Liver (tissue), 3 donors: ENCODE measurements at regions not wholly inside any gene's neighbourhood (a gene's known extent, or its start where the extent isn't known, plus 50 kb on each side); places are given as distances from the start of the nearest gene placed in this dataset.

Experiments
- EGR1 ChIP-seq, 2 donors: IDR thresholded peaks; 2 replicates each; pipeline ENCODE4 v1.6.1; 2016 to 2018; ENCODE audit warnings: antibody characterized with exemption in 2 of 2, low read depth in 2 of 2
- RAD21 ChIP-seq, 2 donors: IDR thresholded peaks; 2 replicates each; pipeline ENCODE4 v1.6.1; 2016; ENCODE audit warnings: antibody characterized with exemption in 2 of 2, mild to moderate bottlenecking in 2 of 2
- TF ChIP-seq, protein P1 (sequence below): fragments of 150-350 bp; IDR thresholded peaks from 2 replicates; pipeline ENCODE4 v1.5.1; 2017; ENCODE audit warnings: improper control_type of control experiment, low read depth, low read length; ENCODE audit not compliant: missing input control
- donor health status: healthy.
- donor health status: healthy.

DNA sequence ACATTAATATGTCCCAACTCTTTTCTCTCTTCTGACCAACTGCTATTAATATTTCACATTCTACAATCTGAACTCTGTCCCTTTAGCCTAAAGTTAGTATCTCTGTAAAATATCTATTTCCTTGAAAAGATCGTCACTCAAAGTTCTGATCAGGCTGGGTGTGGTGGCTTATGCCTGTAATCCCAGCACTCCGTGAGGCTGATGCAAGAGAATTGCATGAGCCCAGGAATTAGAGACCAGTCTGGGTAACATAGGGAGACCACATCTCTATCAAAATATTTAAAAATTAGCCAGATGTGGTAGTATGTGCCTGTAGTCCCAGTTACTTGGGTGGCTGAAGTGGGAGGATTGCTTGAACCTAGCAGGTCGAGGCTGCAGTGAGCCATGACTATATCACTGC is 695.6 kb downstream of the MCTP2 start:
- TF ChIP-seq, protein P1, sequence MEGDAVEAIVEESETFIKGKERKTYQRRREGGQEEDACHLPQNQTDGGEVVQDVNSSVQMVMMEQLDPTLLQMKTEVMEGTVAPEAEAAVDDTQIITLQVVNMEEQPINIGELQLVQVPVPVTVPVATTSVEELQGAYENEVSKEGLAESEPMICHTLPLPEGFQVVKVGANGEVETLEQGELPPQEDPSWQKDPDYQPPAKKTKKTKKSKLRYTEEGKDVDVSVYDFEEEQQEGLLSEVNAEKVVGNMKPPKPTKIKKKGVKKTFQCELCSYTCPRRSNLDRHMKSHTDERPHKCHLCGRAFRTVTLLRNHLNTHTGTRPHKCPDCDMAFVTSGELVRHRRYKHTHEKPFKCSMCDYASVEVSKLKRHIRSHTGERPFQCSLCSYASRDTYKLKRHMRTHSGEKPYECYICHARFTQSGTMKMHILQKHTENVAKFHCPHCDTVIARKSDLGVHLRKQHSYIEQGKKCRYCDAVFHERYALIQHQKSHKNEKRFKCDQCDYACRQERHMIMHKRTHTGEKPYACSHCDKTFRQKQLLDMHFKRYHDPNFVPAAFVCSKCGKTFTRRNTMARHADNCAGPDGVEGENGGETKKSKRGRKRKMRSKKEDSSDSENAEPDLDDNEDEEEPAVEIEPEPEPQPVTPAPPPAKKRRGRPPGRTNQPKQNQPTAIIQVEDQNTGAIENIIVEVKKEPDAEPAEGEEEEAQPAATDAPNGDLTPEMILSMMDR: no peak
- TF ChIP-seq RAD21 (IDR thresholded peaks at IDR 0.05) (no peak), EGR1 (IDR thresholded peaks at IDR 0.05; ENCODE audit: low read depth in 2 of 2) (no peak)
